B cell (primary cell): ENCODE measurements at regions not wholly inside any gene's neighbourhood (a gene's known extent, or its start where the extent isn't known, plus 50 kb on each side); places are given as distances from the start of the nearest gene placed in this dataset.

Source experiments
- CTCF ChIP-seq: fragments of 200-600 bp; IDR thresholded peaks from one replicate; pipeline ENCODE4 v1.8.0; 2022; ENCODE audit warnings: antibody characterized with exemption, mild to moderate bottlenecking
- EZH2 ChIP-seq: IDR thresholded peaks from 2 replicates; pipeline ENCODE4 v1.6.1; 2012; ENCODE audit warnings: borderline replicate concordance, low read depth, mild to moderate bottlenecking, moderate library complexity, low read length; ENCODE audit not compliant: insufficient read depth, poor library complexity, severe bottlenecking

- no peak for TF ChIP-seq CTCF
- TF ChIP-seq EZH2 = no peak
Measured at GRCh38 chr7:21023841-21024484, 237.3 kb upstream of the SP8 start.
